ENCODE measurements at regions not wholly inside any gene's neighbourhood (a gene's known extent, or its start where the extent isn't known, plus 50 kb on each side); places are given as distances from the start of the nearest gene placed in this dataset.

DNA sequence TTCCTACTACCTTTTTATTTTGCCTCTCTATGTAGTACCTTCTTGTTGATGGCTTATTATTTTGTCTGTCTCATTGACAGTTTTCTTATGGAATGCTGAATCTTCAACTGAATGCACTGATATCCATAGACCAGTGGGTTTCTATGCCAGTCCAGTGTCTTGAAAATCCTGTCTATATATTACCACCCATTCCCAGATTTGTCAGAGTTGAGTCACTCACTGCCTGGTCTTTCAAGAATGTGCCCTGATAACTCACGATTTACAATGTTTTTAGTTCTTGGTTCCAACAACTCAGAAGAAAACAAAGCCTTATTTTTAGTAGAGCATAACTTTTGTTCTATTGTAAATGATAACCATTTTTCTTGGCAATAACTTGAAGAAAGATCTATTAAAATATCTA lies 606.0 kb upstream of the PITX2 start:
- TF ChIP-seq EP300 (IDR thresholded peaks at IDR 0.05), result no peak
- TF ChIP-seq, protein P1, sequence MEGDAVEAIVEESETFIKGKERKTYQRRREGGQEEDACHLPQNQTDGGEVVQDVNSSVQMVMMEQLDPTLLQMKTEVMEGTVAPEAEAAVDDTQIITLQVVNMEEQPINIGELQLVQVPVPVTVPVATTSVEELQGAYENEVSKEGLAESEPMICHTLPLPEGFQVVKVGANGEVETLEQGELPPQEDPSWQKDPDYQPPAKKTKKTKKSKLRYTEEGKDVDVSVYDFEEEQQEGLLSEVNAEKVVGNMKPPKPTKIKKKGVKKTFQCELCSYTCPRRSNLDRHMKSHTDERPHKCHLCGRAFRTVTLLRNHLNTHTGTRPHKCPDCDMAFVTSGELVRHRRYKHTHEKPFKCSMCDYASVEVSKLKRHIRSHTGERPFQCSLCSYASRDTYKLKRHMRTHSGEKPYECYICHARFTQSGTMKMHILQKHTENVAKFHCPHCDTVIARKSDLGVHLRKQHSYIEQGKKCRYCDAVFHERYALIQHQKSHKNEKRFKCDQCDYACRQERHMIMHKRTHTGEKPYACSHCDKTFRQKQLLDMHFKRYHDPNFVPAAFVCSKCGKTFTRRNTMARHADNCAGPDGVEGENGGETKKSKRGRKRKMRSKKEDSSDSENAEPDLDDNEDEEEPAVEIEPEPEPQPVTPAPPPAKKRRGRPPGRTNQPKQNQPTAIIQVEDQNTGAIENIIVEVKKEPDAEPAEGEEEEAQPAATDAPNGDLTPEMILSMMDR (IDR thresholded peaks at IDR 0.05), result no peak
- TF ChIP-seq POLR2A (IDR thresholded peaks at IDR 0.05), result no peak

All from suprapubic skin (tissue), 3 donors.